ENCODE measurements at regions not wholly inside any gene's neighbourhood (a gene's known extent, or its start where the extent isn't known, plus 50 kb on each side); places are given as distances from the start of the nearest gene placed in this dataset.

- no peak overlapping the region for H4K8ac ChIP-seq (ENCODE audit: low read length)
- no peaks in the 10 kb centered on the region for H3K79me1 ChIP-seq (replicated peaks; ENCODE audit: low read length, poor library complexity, severe bottlenecking)
- no peak for DNase-seq
- H3K27ac ChIP-seq (ENCODE audit: low read length, poor library complexity, severe bottlenecking): no peak overlapping the region
- no peak overlapping the region for H3K4ac ChIP-seq (ENCODE audit: low read depth in 1 of 2, low read length in 2 of 2)
- no peak overlapping the region for H2BK120ac ChIP-seq (ENCODE audit: low read depth, low read length)
- no peak overlapping the region for H3K23ac ChIP-seq (ENCODE audit: low read length in 2 of 2)
- no peak overlapping the region for H3K4me2 ChIP-seq (ENCODE audit: low read length, poor library complexity, severe bottlenecking)
- H3K4me1 ChIP-seq (ENCODE audit: control insufficient read depth, insufficient read depth, low read depth, low read length): no peaks in the 10 kb centered on the region
- no peak overlapping the region for H3K4me3 ChIP-seq (ENCODE audit: insufficient read depth in 1 of 2, low read depth in 1 of 2, low read length in 2 of 2)
- no peak overlapping the region for H3K18ac ChIP-seq (ENCODE audit: low read depth in 1 of 2, low read length in 2 of 2)
- H3K14ac ChIP-seq (ENCODE audit: low read length in 2 of 2): no peak overlapping the region
- no peak overlapping the region for H2BK15ac ChIP-seq (ENCODE audit: low read depth, poor library complexity, severe bottlenecking)
- H2AFZ ChIP-seq (ENCODE audit: low read depth, low read length): no peak overlapping the region
- no peaks in the 10 kb centered on the region for H3K27me3 ChIP-seq (ENCODE audit: control insufficient read depth in 1 of 2, insufficient read depth in 1 of 2, low read length in 2 of 2)
- H2BK5ac ChIP-seq (ENCODE audit: low read depth, low read length, poor library complexity, severe bottlenecking): no peak overlapping the region
- H3K36me3 ChIP-seq (ENCODE audit: control insufficient read depth in 1 of 2, insufficient read depth in 2 of 2, low read depth in 1 of 2, low read length in 2 of 2): no peaks in the 10 kb centered on the region
- no peak overlapping the region for H2BK12ac ChIP-seq (ENCODE audit: low read length in 2 of 2)
- H4K91ac ChIP-seq (ENCODE audit: low read length): no peak overlapping the region
- no peaks in the 10 kb centered on the region for H3K9me3 ChIP-seq (ENCODE audit: control insufficient read depth, low read length)
- H3K9ac ChIP-seq (ENCODE audit: low read length): no peak overlapping the region
- H2AK5ac ChIP-seq (ENCODE audit: low read length, severe bottlenecking): no peak overlapping the region
These were observed 171.9 kb upstream of the RBPJ start for GRCh38 chr4:26148927-26149326.

DNA sequence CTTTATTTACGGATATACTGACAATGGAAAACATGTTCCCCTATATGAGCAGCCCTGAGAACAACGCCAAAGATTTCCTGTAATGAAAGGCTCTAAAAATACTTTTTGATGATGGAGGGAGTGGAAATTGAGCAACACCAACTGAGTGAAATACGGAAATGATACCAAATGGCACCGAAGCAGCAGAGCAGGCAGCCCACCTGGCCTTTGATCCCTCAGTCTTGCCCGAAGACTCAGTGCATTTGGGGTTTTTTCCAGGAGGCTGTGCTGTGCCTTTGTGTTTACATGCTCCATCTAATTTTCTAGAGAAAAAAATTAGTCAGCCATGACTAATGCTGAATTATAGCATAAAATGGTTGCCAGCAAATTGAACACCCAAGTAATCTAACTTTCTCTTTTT is 169.9 kb upstream of the RBPJ start:
- H3K14ac ChIP-seq (ENCODE audit: low read length in 2 of 2): no peak overlapping the region
- WGBS: 79% methylated on average over 4 of the region's 5 CpGs
- no peak overlapping the region for H4K8ac ChIP-seq (ENCODE audit: low read length)

DNA sequence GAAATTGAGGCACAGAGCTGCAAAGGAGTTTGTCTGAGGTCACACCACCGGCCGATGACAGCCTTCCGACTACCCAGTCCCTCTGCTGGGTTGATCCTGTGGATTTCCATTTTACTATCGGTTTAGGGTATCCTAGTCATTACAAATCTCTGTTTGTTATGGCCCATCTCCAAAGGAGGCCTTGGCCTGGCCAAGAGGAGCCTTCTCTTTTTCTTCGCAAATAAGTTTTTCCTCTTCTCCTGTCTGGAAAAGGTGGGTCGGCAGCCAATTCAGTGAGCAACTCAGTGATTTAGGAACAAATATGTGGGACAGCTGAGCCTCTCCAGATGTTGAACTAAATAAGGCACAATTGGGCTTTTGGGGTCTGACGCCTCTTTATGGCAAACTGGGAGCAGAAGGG is 169.2 kb upstream of the RBPJ start:
- Histone ChIP-seq H3K4me2 (ENCODE audit: low read length, poor library complexity, severe bottlenecking) (no peak overlapping the region), H3K9me3 (ENCODE audit: control insufficient read depth, low read length) (no peaks in the 10 kb centered on the region), H3K14ac (ENCODE audit: low read length in 2 of 2) (no peak overlapping the region), H3K23ac (ENCODE audit: low read length in 2 of 2) (no peak overlapping the region), H3K36me3 (ENCODE audit: control insufficient read depth in 1 of 2, insufficient read depth in 2 of 2, low read depth in 1 of 2, low read length in 2 of 2) (no peaks in the 10 kb centered on the region), H2BK5ac (ENCODE audit: low read depth, low read length, poor library complexity, severe bottlenecking) (no peak overlapping the region), H4K8ac (ENCODE audit: low read length) (no peak overlapping the region), H3K4me3 (ENCODE audit: insufficient read depth in 1 of 2, low read depth in 1 of 2, low read length in 2 of 2) (peak overlapping the region in 1 of 2 experiments; percentile 47), H2BK120ac (ENCODE audit: low read depth, low read length) (no peak overlapping the region), H3K4me1 (ENCODE audit: control insufficient read depth, insufficient read depth, low read depth, low read length) (no peaks in the 10 kb centered on the region), H2AK5ac (ENCODE audit: low read length, severe bottlenecking) (no peak overlapping the region), H3K79me1 (replicated peaks; ENCODE audit: low read length, poor library complexity, severe bottlenecking) (no peaks in the 10 kb centered on the region), H2BK12ac (ENCODE audit: low read length in 2 of 2) (no peak overlapping the region), H2AFZ (ENCODE audit: low read depth, low read length) (no peak overlapping the region), H3K27me3 (ENCODE audit: control insufficient read depth in 1 of 2, insufficient read depth in 1 of 2, low read length in 2 of 2) (no peaks in the 10 kb centered on the region), H4K91ac (ENCODE audit: low read length) (no peak overlapping the region), H2BK15ac (ENCODE audit: low read depth, poor library complexity, severe bottlenecking) (no peak overlapping the region), H3K27ac (ENCODE audit: low read length, poor library complexity, severe bottlenecking) (no peak overlapping the region), H3K9ac (ENCODE audit: low read length) (peak overlapping the region; percentile 76), H3K4ac (ENCODE audit: low read depth in 1 of 2, low read length in 2 of 2) (no peak overlapping the region), H3K18ac (ENCODE audit: low read depth in 1 of 2, low read length in 2 of 2) (no peak overlapping the region)
- no peak for DNase-seq
- 96% methylated on average over 7 of the region's 7 CpGs for WGBS

More for the DNA sequence above, 169.9 kb upstream of the RBPJ start:
- Histone ChIP-seq H3K4me3 (ENCODE audit: insufficient read depth in 1 of 2, low read depth in 1 of 2, low read length in 2 of 2) (peak overlapping the region in 1 of 2 experiments; percentile 47), H2BK5ac (ENCODE audit: low read depth, low read length, poor library complexity, severe bottlenecking) (no peak overlapping the region), H3K18ac (ENCODE audit: low read depth in 1 of 2, low read length in 2 of 2) (peak overlapping the region in 1 of 2 experiments; percentile 44), H3K27me3 (ENCODE audit: control insufficient read depth in 1 of 2, insufficient read depth in 1 of 2, low read length in 2 of 2) (no peaks in the 10 kb centered on the region), H4K91ac (ENCODE audit: low read length) (no peak overlapping the region), H3K23ac (ENCODE audit: low read length in 2 of 2) (no peak overlapping the region), H2AFZ (ENCODE audit: low read depth, low read length) (no peak overlapping the region), H3K9me3 (ENCODE audit: control insufficient read depth, low read length) (no peaks in the 10 kb centered on the region), H2BK120ac (ENCODE audit: low read depth, low read length) (no peak overlapping the region), H3K4ac (ENCODE audit: low read depth in 1 of 2, low read length in 2 of 2) (no peak overlapping the region), H3K36me3 (ENCODE audit: control insufficient read depth in 1 of 2, insufficient read depth in 2 of 2, low read depth in 1 of 2, low read length in 2 of 2) (no peaks in the 10 kb centered on the region), H2BK12ac (ENCODE audit: low read length in 2 of 2) (no peak overlapping the region), H3K79me1 (replicated peaks; ENCODE audit: low read length, poor library complexity, severe bottlenecking) (no peaks in the 10 kb centered on the region), H2AK5ac (ENCODE audit: low read length, severe bottlenecking) (no peak overlapping the region), H3K27ac (ENCODE audit: low read length, poor library complexity, severe bottlenecking) (no peak overlapping the region), H3K4me1 (ENCODE audit: control insufficient read depth, insufficient read depth, low read depth, low read length) (no peaks in the 10 kb centered on the region), H2BK15ac (ENCODE audit: low read depth, poor library complexity, severe bottlenecking) (no peak overlapping the region), H3K4me2 (ENCODE audit: low read length, poor library complexity, severe bottlenecking) (no peak overlapping the region), H3K9ac (ENCODE audit: low read length) (peak overlapping the region; percentile 76)
- DNase-seq: peak; percentile 36

GRCh38 chr4:26152056-26152455 is 168.8 kb upstream of the RBPJ start:
- peak overlapping the region; percentile 76 for H3K9ac ChIP-seq (ENCODE audit: low read length)
- H3K36me3 ChIP-seq (ENCODE audit: control insufficient read depth in 1 of 2, insufficient read depth in 2 of 2, low read depth in 1 of 2, low read length in 2 of 2): no peaks in the 10 kb centered on the region
- no peaks in the 10 kb centered on the region for H3K4me1 ChIP-seq (ENCODE audit: control insufficient read depth, insufficient read depth, low read depth, low read length)
- no peaks in the 10 kb centered on the region for H3K27me3 ChIP-seq (ENCODE audit: control insufficient read depth in 1 of 2, insufficient read depth in 1 of 2, low read length in 2 of 2)
- H3K27ac ChIP-seq (ENCODE audit: low read length, poor library complexity, severe bottlenecking): no peak overlapping the region
- no peak overlapping the region for H2AFZ ChIP-seq (ENCODE audit: low read depth, low read length)
- no peaks in the 10 kb centered on the region for H3K9me3 ChIP-seq (ENCODE audit: control insufficient read depth, low read length)
- H2BK12ac ChIP-seq (ENCODE audit: low read length in 2 of 2): no peak overlapping the region
- H2BK120ac ChIP-seq (ENCODE audit: low read depth, low read length): no peak overlapping the region
- 74% methylated on average over 5 of the region's 6 CpGs for WGBS
- no peak overlapping the region for H3K4ac ChIP-seq (ENCODE audit: low read depth in 1 of 2, low read length in 2 of 2)
- H2BK15ac ChIP-seq (ENCODE audit: low read depth, poor library complexity, severe bottlenecking): no peak overlapping the region
- H2BK5ac ChIP-seq (ENCODE audit: low read depth, low read length, poor library complexity, severe bottlenecking): no peak overlapping the region
- no peaks in the 10 kb centered on the region for H3K79me1 ChIP-seq (replicated peaks; ENCODE audit: low read length, poor library complexity, severe bottlenecking)
- no peak for DNase-seq
- H3K14ac ChIP-seq (ENCODE audit: low read length in 2 of 2): no peak overlapping the region
- H3K4me2 ChIP-seq (ENCODE audit: low read length, poor library complexity, severe bottlenecking): no peak overlapping the region
- H2AK5ac ChIP-seq (ENCODE audit: low read length, severe bottlenecking): no peak overlapping the region
- H3K18ac ChIP-seq (ENCODE audit: low read depth in 1 of 2, low read length in 2 of 2): no peak overlapping the region
- no peak overlapping the region for H4K91ac ChIP-seq (ENCODE audit: low read length)
- no peak overlapping the region for H3K4me3 ChIP-seq (ENCODE audit: insufficient read depth in 1 of 2, low read depth in 1 of 2, low read length in 2 of 2)
- H3K23ac ChIP-seq (ENCODE audit: low read length in 2 of 2): no peak overlapping the region
- H4K8ac ChIP-seq (ENCODE audit: low read length): no peak overlapping the region
